K562 (cell line): ENCODE measurements at regions not wholly inside any gene's neighbourhood (a gene's known extent, or its start where the extent isn't known, plus 50 kb on each side); places are given as distances from the start of the nearest gene placed in this dataset.

Source experiments
- JUNB ChIP-seq: fragments of 450-650 bp; formaldehyde crosslinking; conservative IDR thresholded peaks from 2 replicates; pipeline ENCODE4 v1.4.0; 2020; ENCODE audit warnings: mild to moderate bottlenecking
- POLR2AphosphoS5 ChIP-seq: IDR thresholded peaks from 2 replicates; pipeline ENCODE4 v1.6.1; 2011; ENCODE audit warnings: mild to moderate bottlenecking, low read depth, low read length, moderate library complexity; ENCODE audit not compliant: control insufficient read depth, insufficient read depth
- SRSF7 ChIP-seq: fragments of 200-400 bp; formaldehyde crosslinking; optimal IDR thresholded peaks from 2 replicates; pipeline ENCODE3; 2017; ENCODE audit warnings: mild to moderate bottlenecking, low read depth, low read length
- TF ChIP-seq, protein P1 (sequence below): fragments of 450-650 bp; formaldehyde crosslinking; IDR thresholded peaks from 2 replicates; pipeline ENCODE4 v1.4.0; 2022; ENCODE audit warnings: mild to moderate bottlenecking, moderate library complexity

DNA sequence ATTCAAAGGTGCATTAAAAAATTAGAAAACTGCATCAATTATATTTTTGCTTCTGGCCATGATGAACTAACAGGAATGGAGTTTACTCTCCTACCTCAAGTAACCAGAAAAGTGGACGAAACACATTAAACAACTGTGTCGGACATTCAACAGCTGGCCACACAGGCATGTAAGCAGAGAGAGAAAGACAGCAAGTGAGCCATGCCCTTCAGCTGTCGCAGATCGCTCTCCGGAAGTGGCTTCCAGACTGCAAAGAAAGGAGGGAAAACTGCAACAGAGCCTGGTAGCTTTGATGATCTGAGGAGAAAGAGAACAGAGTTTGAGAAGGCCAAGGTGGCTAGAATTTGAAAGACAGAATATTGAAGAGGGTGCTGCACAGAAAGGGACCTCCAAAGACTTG lies 557.2 kb downstream of the MATN1 start:
- TF ChIP-seq JUNB (CRISPR knock-in tag) (no peak), POLR2AphosphoS5 (no peak), SRSF7 (no peak)
- TF ChIP-seq, protein P1, sequence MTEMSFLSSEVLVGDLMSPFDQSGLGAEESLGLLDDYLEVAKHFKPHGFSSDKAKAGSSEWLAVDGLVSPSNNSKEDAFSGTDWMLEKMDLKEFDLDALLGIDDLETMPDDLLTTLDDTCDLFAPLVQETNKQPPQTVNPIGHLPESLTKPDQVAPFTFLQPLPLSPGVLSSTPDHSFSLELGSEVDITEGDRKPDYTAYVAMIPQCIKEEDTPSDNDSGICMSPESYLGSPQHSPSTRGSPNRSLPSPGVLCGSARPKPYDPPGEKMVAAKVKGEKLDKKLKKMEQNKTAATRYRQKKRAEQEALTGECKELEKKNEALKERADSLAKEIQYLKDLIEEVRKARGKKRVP (CRISPR knock-in tag) = no peak
